ENCODE measurements at regions not wholly inside any gene's neighbourhood (a gene's known extent, or its start where the extent isn't known, plus 50 kb on each side); places are given as distances from the start of the nearest gene placed in this dataset.
A peak's percentile ranks its signal among the peaks of the same experiment; 100 is the strongest.

GRCh38 chr2:196391149-196391479 lies 219.7 kb upstream of the STK17B start:
- Histone ChIP-seq H3K27ac (no peak overlapping the region), H3K4me3 (no peak overlapping the region), H3K27me3 (no peaks in the 10 kb centered on the region), H3K4me1 (peaks cover 0 to 12% (median 0%) of the 10 kb centered on the region in 12 donors), H3K9me3 (no peaks in the 10 kb centered on the region), H3K36me3 (no peaks in the 10 kb centered on the region)
- intact Hi-C loops (cut with DNase I), result loop anchor here in 1 of 10 donors (5.0 kb wide), 1 partner anchor 49 kb away; no protein-coding TSS in a partner anchor
- no peak for ATAC-seq
- WGBS, 4 donors, result 90 to 100% (median 92%) methylated on average over 1 of the region's 1 CpG
- no peak for DNase-seq
- TF ChIP-seq POLR2A (IDR thresholded peaks at IDR 0.05) (no peak), CTCF (IDR thresholded peaks at IDR 0.05) (no peak)

GRCh38 chr2:196399096-196399495 lies 227.7 kb upstream of the STK17B start:
- Histone ChIP-seq H3K27ac (peak overlapping the region; percentile 10 to 78 (median 68)), H3K27me3 (no peaks in the 10 kb centered on the region), H3K4me1 (peaks cover 5 to 44% (median 32%) of the 10 kb centered on the region in 12 donors), H3K4me3 (no peak overlapping the region), H3K9me3 (no peaks in the 10 kb centered on the region), H3K36me3 (no peaks in the 10 kb centered on the region)
- WGBS, 4 donors, result 61 to 95% (median 80%) methylated on average over 1 of the region's 1 CpG
- ATAC-seq, result no peak
- DNase-seq, result no peak
- TF ChIP-seq POLR2A (IDR thresholded peaks at IDR 0.05), result no peak
- TF ChIP-seq CTCF (IDR thresholded peaks at IDR 0.05), result no peak
- intact Hi-C loops (cut with DNase I), result no loop called here

GRCh38 chr2:196399722-196400691 lies 228.6 kb upstream of the STK17B start:
- no peak for TF ChIP-seq CTCF (IDR thresholded peaks at IDR 0.05)
- no peak for TF ChIP-seq POLR2A (IDR thresholded peaks at IDR 0.05)
- peak in 1 of 5 donors; percentile 39 for DNase-seq
- no peaks in the 10 kb centered on the region for H3K27me3 ChIP-seq
- ATAC-seq, result peak; percentile 77 to 91 (median 87)
- no peaks in the 10 kb centered on the region for H3K36me3 ChIP-seq
- H3K4me1 ChIP-seq, result peaks cover 5 to 48% (median 33%) of the 10 kb centered on the region in 12 donors
- intact Hi-C loops (cut with DNase I), result loop anchor here in 1 of 10 donors (5.0 kb wide), 1 partner anchor 38 kb away; no protein-coding TSS in a partner anchor
- peak overlapping the region in 2 of 12 donors; percentile 7 to 22 for H3K4me3 ChIP-seq
- peak overlapping the region; percentile 10 to 78 (median 68) for H3K27ac ChIP-seq
- 8 to 16% (median 12%) methylated on average over 5 of the region's 5 CpGs for WGBS, 4 donors
- no peaks in the 10 kb centered on the region for H3K9me3 ChIP-seq

GRCh38 chr2:196403471-196403870 lies 232.1 kb upstream of the STK17B start:
- TF ChIP-seq POLR2A (IDR thresholded peaks at IDR 0.05) (no peak), CTCF (IDR thresholded peaks at IDR 0.05) (no peak)
- intact Hi-C loops (cut with DNase I), result loop anchor here in 1 of 10 donors (5.0 kb wide), 1 partner anchor 41 kb away; no protein-coding TSS in a partner anchor
- WGBS, 4 donors, result 29 to 46% (median 35%) methylated on average over 1 of the region's 1 CpG
- Histone ChIP-seq H3K36me3 (no peaks in the 10 kb centered on the region), H3K27ac (peak overlapping the region in 6 of 12 donors; percentile 8 to 53 (median 26)), H3K4me3 (no peak overlapping the region), H3K4me1 (peaks cover 5 to 64% (median 32%) of the 10 kb centered on the region in 12 donors), H3K9me3 (no peaks in the 10 kb centered on the region), H3K27me3 (no peaks in the 10 kb centered on the region)
- no peak for DNase-seq
- ATAC-seq, result peak in 1 of 4 donors; percentile 42
